B cell (primary cell): ENCODE measurements at regions not wholly inside any gene's neighbourhood (a gene's known extent, or its start where the extent isn't known, plus 50 kb on each side); places are given as distances from the start of the nearest gene placed in this dataset.

Source experiments
- ATAC-seq: fragments of 200-7000 bp; cut with Tn5 transposase; one replicate; pipeline ENCODE4 v1.10.0; 2021; ENCODE audit warnings: low read depth, mild to moderate bottlenecking, moderate number of reproducible peaks, moderate library complexity
- CTCF ChIA-PET: fragments of 350-600 bp; sonication (Branson Sonifier 250); formaldehyde crosslinking; loops from one replicate; lab custom pipeline; 2021; ENCODE audit warnings: antibody characterized with exemption, inconsistent platforms; lab: Charles Lee
- POLR2A ChIA-PET: fragments of 350-600 bp; sonication (Branson Sonifier 250); formaldehyde crosslinking; loops from one replicate; lab custom pipeline; 2021; ENCODE audit warnings: antibody characterized with exemption; lab: Charles Lee
- DNase-seq: peaks from one replicate; pipeline ENCODE4 v3.0.0; 2013
- H2AFZ ChIP-seq: 2 replicates; pipeline ENCODE4 v1.6.1; 2012; ENCODE audit warnings: mild to moderate bottlenecking, low read depth, low read length; ENCODE audit not compliant: insufficient read depth, poor library complexity, severe bottlenecking
- H3K27ac ChIP-seq, 2 donors: 1 replicate in 1 of 2; 2 replicates in 1 of 2; pipeline ENCODE4 v1.5.1; 2012 to 2013; ENCODE audit warnings: low read length in 2 of 2, mild to moderate bottlenecking in 2 of 2, moderate library complexity in 1 of 2
- H3K27me3 ChIP-seq, 4 experiments: fragments of 200-600 bp in 1 of 4; sonication (generic) in 1 of 4; replicated peaks in 1 of 4; 1 replicate in 2 of 4; 2 replicates in 2 of 4; pipeline versions ENCODE4 v1.6.1 to v1.7.0; 2013 to 2016; ENCODE audit warnings: low read length in 3 of 4, mild to moderate bottlenecking in 2 of 4, mixed read lengths in 1 of 4, moderate library complexity in 1 of 4; ENCODE audit not compliant: insufficient read depth in 4 of 4, control insufficient read depth in 3 of 4; ENCODE audit errors: control extremely low read depth in 1 of 4
- H3K36me3 ChIP-seq, 2 experiments: replicated peaks in 1 of 2; 1 replicate in 1 of 2; 2 replicates in 1 of 2; pipeline versions ENCODE4 v1.6.1 to v1.7.1; 2013; ENCODE audit warnings: low read length in 1 of 2; ENCODE audit not compliant: insufficient read depth in 2 of 2, control insufficient read depth in 1 of 2; ENCODE audit errors: control extremely low read depth in 1 of 2, extremely low read depth in 1 of 2
- H3K4me1 ChIP-seq, 2 donors: fragments of 200-600 bp in 1 of 2; sonication (generic) in 1 of 2; 1 replicate in 1 of 2; 2 replicates in 1 of 2; pipeline versions ENCODE4 v1.5.1 to v1.6.1; 2013 to 2017; ENCODE audit warnings: low read length in 2 of 2; ENCODE audit not compliant: control insufficient read depth in 2 of 2, insufficient read depth in 2 of 2
- H3K4me2 ChIP-seq: replicated peaks from 2 replicates; pipeline ENCODE3; 2012; ENCODE audit warnings: mild to moderate bottlenecking, low read depth, low read length; ENCODE audit not compliant: poor library complexity, severe bottlenecking
- H3K4me3 ChIP-seq, 5 experiments: fragments of 200-600 bp in 1 of 5; sonication (generic) in 1 of 5; 1 replicate in 3 of 5; 2 replicates in 2 of 5; pipeline versions ENCODE4 v1.5.1 to v1.7.0; 2011 to 2016; ENCODE audit warnings: low read length in 4 of 5, mild to moderate bottlenecking in 4 of 5, low read depth in 2 of 5, control low read depth in 1 of 5, moderate library complexity in 1 of 5; ENCODE audit not compliant: insufficient read depth in 1 of 5; ENCODE audit errors: control extremely low read depth in 1 of 5, extremely low read depth in 1 of 5
- H3K79me2 ChIP-seq: fragments of 200-600 bp; sonication (generic); one replicate; pipeline ENCODE4 v1.6.0; 2016; ENCODE audit warnings: low read length; ENCODE audit not compliant: control insufficient read depth, insufficient read depth
- H3K9ac ChIP-seq: fragments of 200-600 bp; sonication (generic); 2 replicates; pipeline ENCODE4 v1.6.1; 2017; ENCODE audit warnings: mild to moderate bottlenecking, low read length, moderate library complexity
- H3K9me3 ChIP-seq, 3 donors: one replicate each; pipeline versions ENCODE4 v1.6.1 to v1.7.1; 2013; ENCODE audit warnings: low read length in 2 of 3; ENCODE audit not compliant: control insufficient read depth in 2 of 3, insufficient read depth in 1 of 3; ENCODE audit errors: control extremely low read depth in 1 of 3
- H4K20me1 ChIP-seq: 2 replicates; pipeline ENCODE4 v1.6.0; 2012; ENCODE audit warnings: mild to moderate bottlenecking, low read length; ENCODE audit not compliant: insufficient read depth, control insufficient read depth, poor library complexity, severe bottlenecking
- H3K27ac Mint-ChIP-seq: one replicate; pipeline ENCODE4 v1.8.0; 2021; ENCODE audit warnings: mixed read lengths
- H3K27me3 Mint-ChIP-seq: one replicate; pipeline ENCODE4 v1.8.0; 2021; ENCODE audit warnings: mixed read lengths
- H3K4me1 Mint-ChIP-seq: one replicate; pipeline ENCODE4 v1.8.0; 2021; ENCODE audit warnings: mixed read lengths
- H3K4me3 Mint-ChIP-seq: one replicate; pipeline ENCODE4 v1.8.0; 2021; ENCODE audit warnings: mixed read lengths
- H3K9me3 Mint-ChIP-seq: one replicate; pipeline ENCODE4 v1.8.0; 2022; ENCODE audit warnings: mixed read lengths; ENCODE audit not compliant: insufficient read depth
- EZH2 ChIP-seq: IDR thresholded peaks from 2 replicates; pipeline ENCODE4 v1.6.1; 2012; ENCODE audit warnings: borderline replicate concordance, low read depth, mild to moderate bottlenecking, moderate library complexity, low read length; ENCODE audit not compliant: insufficient read depth, poor library complexity, severe bottlenecking
- WGBS: methylation state at CpG from one replicate; pipeline ENCODE4 v1.1.5; 2013; ENCODE audit warnings: missing lambda C conversion rate; ENCODE audit not compliant: insufficient coverage; 5-methylcytosine and 5-hydroxymethylcytosine counted together
- intact Hi-C: fragments of 100-400 bp; cut with micrococcal nuclease; formaldehyde crosslinking; loops from one replicate; pipeline ENCODE4 v1.10.0; 2022
- TF ChIP-seq, protein P1 (sequence below): fragments of 200-600 bp; IDR thresholded peaks from one replicate; pipeline ENCODE4 v1.8.0; 2022; ENCODE audit warnings: antibody characterized with exemption, mild to moderate bottlenecking

DNA sequence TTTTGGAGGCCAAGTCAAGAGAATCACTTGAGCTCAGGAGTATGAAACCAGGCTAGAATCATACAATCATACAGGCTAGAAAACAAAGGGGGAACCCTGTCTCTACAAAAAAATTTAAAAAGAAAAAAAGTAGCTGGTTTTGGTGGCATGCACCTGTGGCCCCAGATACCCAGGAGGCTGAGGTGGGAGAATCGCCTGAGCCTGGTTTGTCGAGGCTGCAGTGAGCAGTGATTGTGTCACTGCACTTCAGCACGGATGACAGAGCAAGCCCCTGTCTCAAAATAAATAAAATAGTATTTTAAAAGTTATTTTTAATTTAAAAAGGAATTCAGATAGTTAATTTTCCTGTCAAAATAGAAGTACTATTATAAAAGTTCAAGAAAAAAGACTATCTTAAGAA lies 369.1 kb upstream of the SLITRK5 start:
- no peak overlapping the region for H3K4me3 ChIP-seq
- TF ChIP-seq, protein P1, sequence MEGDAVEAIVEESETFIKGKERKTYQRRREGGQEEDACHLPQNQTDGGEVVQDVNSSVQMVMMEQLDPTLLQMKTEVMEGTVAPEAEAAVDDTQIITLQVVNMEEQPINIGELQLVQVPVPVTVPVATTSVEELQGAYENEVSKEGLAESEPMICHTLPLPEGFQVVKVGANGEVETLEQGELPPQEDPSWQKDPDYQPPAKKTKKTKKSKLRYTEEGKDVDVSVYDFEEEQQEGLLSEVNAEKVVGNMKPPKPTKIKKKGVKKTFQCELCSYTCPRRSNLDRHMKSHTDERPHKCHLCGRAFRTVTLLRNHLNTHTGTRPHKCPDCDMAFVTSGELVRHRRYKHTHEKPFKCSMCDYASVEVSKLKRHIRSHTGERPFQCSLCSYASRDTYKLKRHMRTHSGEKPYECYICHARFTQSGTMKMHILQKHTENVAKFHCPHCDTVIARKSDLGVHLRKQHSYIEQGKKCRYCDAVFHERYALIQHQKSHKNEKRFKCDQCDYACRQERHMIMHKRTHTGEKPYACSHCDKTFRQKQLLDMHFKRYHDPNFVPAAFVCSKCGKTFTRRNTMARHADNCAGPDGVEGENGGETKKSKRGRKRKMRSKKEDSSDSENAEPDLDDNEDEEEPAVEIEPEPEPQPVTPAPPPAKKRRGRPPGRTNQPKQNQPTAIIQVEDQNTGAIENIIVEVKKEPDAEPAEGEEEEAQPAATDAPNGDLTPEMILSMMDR: no peak
- TF ChIP-seq EZH2: no peak
- H4K20me1 ChIP-seq: no peaks in the 10 kb centered on the region
- no peak for ATAC-seq
- H2AFZ ChIP-seq: no peak overlapping the region
- no peaks in the 10 kb centered on the region for H3K36me3 ChIP-seq
- CTCF ChIA-PET: no interaction called here
- no peaks in the 10 kb centered on the region for H3K27me3 ChIP-seq
- no peak overlapping the region for H3K4me2 ChIP-seq
- H3K9me3 ChIP-seq: no peaks in the 10 kb centered on the region
- whole genome bisulfite sequencing: 100% methylated on average over 1 of the region's 3 CpGs
- H3K4me3 Mint-ChIP-seq: no peak overlapping the region
- H3K27ac ChIP-seq: no peak overlapping the region
- H3K27ac Mint-ChIP-seq: no peak overlapping the region
- intact Hi-C loops: no loop called here
- H3K27me3 Mint-ChIP-seq: no peaks in the 10 kb centered on the region
- H3K4me1 ChIP-seq: no peaks in the 10 kb centered on the region
- H3K4me1 Mint-ChIP-seq: no peaks in the 10 kb centered on the region
- no peak for DNase-seq
- POLR2A ChIA-PET: no interaction called here
- H3K9ac ChIP-seq: no peak overlapping the region
- H3K9me3 Mint-ChIP-seq: peaks cover 6% of the 10 kb centered on the region
- no peaks in the 10 kb centered on the region for H3K79me2 ChIP-seq

DNA sequence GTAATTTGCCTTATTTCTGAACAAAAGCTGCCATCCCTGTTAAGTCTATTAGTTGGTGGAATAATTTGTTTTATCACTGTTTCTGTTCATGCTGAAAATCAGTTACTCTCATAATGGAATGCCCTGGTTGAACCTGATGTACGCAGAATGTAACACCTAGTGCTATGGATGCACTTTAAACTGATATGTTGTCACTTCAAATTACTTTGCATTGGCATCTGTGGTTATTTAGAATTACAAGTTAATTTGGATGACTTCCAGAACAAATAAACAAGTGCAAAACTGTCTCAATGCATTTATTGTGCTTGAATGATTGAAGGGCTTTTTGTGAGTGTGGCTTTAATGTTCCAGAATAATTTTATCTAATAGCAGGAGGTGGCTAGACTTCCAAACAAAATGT lies 368.2 kb upstream of the SLITRK5 start:
- Histone ChIP-seq H3K9me3 (no peaks in the 10 kb centered on the region), H3K4me1 (no peaks in the 10 kb centered on the region), H3K4me2 (no peak overlapping the region), H2AFZ (no peak overlapping the region), H3K27me3 (no peaks in the 10 kb centered on the region), H3K79me2 (no peaks in the 10 kb centered on the region), H3K27ac (no peak overlapping the region), H3K4me3 (no peak overlapping the region), H3K36me3 (no peaks in the 10 kb centered on the region), H3K9ac (no peak overlapping the region), H4K20me1 (no peaks in the 10 kb centered on the region)
- TF ChIP-seq, protein P1: no peak
- no peak for TF ChIP-seq EZH2
- Mint-ChIP-seq H3K4me3 (no peak overlapping the region), H3K9me3 (peaks cover 6% of the 10 kb centered on the region), H3K27ac (no peak overlapping the region), H3K27me3 (no peaks in the 10 kb centered on the region), H3K4me1 (no peaks in the 10 kb centered on the region)
- intact Hi-C loops: no loop called here
- CTCF ChIA-PET: no interaction called here
- DNase-seq (no peak), ATAC-seq (no peak)
- WGBS: no CpG with 5 or more reads among the region's 1 CpG
- POLR2A ChIA-PET: no interaction called here
